Erythroblast (primary cell): ENCODE measurements at regions not wholly inside any gene's neighbourhood (a gene's known extent, or its start where the extent isn't known, plus 50 kb on each side); places are given as distances from the start of the nearest gene placed in this dataset.

Source experiments
- GATA1 ChIP-seq: IDR thresholded peaks from 2 replicates; pipeline ENCODE4 v1.6.1; 2011; ENCODE audit warnings: low read depth, mild to moderate bottlenecking, control low read depth, low read length, moderate library complexity
- POLR2A ChIP-seq: IDR thresholded peaks from 2 replicates; pipeline ENCODE4 v1.6.1; 2011; ENCODE audit warnings: mild to moderate bottlenecking, low read length

DNA sequence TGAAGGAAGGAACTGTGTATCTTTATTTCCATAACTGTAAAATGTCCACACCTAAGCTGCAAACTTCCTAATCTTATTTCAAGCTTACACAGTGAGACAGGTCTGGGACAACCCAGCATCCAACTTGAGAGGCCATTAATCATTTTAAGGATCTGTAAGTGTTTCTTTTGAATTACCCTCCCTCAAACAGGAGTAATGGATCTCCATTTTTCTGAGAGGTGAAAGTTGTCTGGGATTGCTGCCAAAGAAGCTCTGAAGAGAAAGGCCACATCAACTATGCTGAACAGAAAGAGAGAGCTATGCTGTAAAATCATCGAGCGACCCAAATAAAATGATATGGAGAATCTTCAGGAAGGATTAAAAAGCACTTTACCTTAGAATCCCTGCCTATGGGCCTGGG, 131.7 kb upstream of the CPNE8 start:
- TF ChIP-seq POLR2A (no peak), GATA1 (no peak)
